H1 (cell line): ENCODE measurements at regions not wholly inside any gene's neighbourhood (a gene's known extent, or its start where the extent isn't known, plus 50 kb on each side); places are given as distances from the start of the nearest gene placed in this dataset.

Experiments used
- CTCF ChIP-seq, 3 experiments: IDR thresholded peaks; 1 replicate in 2 of 3; 2 replicates in 1 of 3; pipeline versions ENCODE4 v1.5.1 to v1.6.1; 2011; ENCODE audit warnings: low read length in 3 of 3, mild to moderate bottlenecking in 3 of 3, inconsistent platforms in 2 of 3, low read depth in 1 of 3, moderate library complexity in 1 of 3; ENCODE audit not compliant: insufficient read depth in 1 of 3; ENCODE audit errors: control extremely low read depth in 1 of 3
- EZH2 ChIP-seq: fragments of 200-600 bp; sonication (generic); IDR thresholded peaks from 2 replicates; pipeline ENCODE4 v1.7.1; 2012; ENCODE audit warnings: low read depth, mild to moderate bottlenecking, moderate library complexity, low read length, inconsistent platforms; ENCODE audit not compliant: severe bottlenecking
- SUZ12 ChIP-seq: fragments of 200-600 bp; sonication (generic); IDR thresholded peaks from 2 replicates; pipeline ENCODE4 v1.6.1; 2012; ENCODE audit warnings: mild to moderate bottlenecking, inconsistent platforms, low read length, moderate library complexity, mixed read lengths

GRCh38 chr6:73901311-73901710 is 205.3 kb downstream of the CD109 start:
- TF ChIP-seq CTCF (IDR thresholded peaks at IDR 0.05; ENCODE audit: control extremely low read depth in 1 of 3, insufficient read depth in 1 of 3, low read depth in 1 of 3, low read length in 3 of 3) (no peak), SUZ12 (no peak), EZH2 (no peak)
